D721Med (cell line): ENCODE measurements at regions not wholly inside any gene's neighbourhood (a gene's known extent, or its start where the extent isn't known, plus 50 kb on each side); places are given as distances from the start of the nearest gene placed in this dataset.

ENCODE experiments used
- DNase-seq: peaks from one replicate; pipeline ENCODE4 v3.0.0; 2011; ENCODE audit warnings: low spot score; ENCODE audit not compliant: insufficient read length
- FAIRE-seq: peaks from 2 replicates; lab custom pipeline; 2011; peaks lifted over from hg19 to GRCh38; lab: Jason Lieb, UNC
- CTCF ChIP-seq: IDR thresholded peaks from 2 replicates; pipeline ENCODE4 v1.5.1; 2012; ENCODE audit warnings: mild to moderate bottlenecking, control low read depth; ENCODE audit not compliant: insufficient read depth; ENCODE audit errors: missing control alignments

DNA sequence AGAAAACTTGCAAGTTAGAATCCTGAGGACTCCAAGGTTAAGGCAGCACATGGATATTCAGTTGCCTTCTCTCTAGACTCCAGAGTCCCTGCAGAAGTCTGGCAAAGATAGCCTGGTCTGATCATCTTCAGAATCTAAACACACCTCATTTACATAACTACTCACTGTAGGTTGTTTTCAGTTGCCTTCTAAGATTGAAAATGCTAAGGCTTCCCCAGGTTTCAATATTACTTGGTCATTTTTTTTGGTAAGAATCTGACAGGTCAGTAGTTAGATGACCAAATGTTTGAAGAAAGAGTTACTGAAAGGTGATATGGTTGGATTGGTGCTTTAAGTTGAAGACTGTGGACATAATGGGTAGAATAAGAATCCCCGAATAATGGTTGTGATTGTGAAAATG, 205.4 kb upstream of the KCNJ16 start:
- TF ChIP-seq CTCF = no peak
- no peak for DNase-seq
- no peak for FAIRE-seq

DNA sequence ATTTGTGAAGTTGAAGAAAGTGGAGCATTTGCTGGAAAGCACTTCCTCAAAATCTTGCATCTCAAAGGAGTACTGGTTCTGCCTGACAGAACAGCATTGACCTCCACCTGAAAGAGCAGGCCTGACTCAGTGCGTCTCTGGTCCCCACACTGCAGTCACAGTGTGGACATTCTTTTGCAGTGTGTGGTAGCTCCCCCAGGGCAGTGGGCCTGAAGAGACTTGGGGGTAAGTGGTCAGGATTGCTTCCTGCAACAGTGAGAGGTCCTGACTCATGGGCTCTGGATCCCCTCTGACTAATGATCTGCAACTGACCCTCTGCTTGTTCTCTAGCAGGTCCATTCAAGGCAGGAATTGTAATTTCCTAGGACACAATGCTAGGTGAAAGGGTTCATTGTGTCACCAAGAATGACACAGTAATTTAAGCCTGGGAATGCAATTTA, 204.9 kb upstream of the KCNJ16 start:
- no peak for DNase-seq
- no peak for FAIRE-seq
- TF ChIP-seq CTCF = no peak

- TF ChIP-seq CTCF = no peak
- FAIRE-seq (no peak), DNase-seq (no peak)
Observed at GRCh38 chr17:69870751-69871199, 204.2 kb upstream of the KCNJ16 start.

GRCh38 chr17:69871318-69871717, 203.7 kb upstream of the KCNJ16 start:
- TF ChIP-seq CTCF = no peak
- DNase-seq = no peak
- no peak for FAIRE-seq

DNA sequence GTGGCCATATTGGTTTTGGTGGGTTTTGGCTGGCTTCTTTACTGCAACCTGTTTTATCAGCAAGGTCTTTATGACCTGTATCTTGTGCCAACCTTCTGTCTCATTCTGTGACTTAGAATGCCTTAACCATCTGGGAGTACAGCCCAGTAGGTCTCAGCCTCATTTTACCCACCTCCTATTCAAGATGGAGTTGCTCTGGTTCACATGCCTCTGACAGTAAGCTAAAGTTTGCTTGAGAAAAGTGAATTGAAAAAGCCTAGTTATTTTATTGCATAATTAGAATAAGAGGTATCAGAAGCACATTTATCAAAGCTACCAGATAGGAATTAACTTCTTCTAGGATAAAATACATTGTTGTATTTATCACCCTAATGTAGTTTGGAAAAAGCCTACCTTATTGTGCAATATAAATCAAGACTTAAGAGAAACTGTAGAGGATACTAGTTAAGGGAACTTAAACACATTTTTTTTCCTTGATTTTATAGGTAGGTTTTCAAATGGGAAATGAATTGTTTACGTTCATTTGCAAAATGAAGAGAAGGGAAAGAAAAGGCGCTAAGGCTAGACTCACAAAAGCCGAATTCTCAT, 202.3 kb upstream of the KCNJ16 start:
- FAIRE-seq = no peak
- TF ChIP-seq CTCF = no peak
- no peak for DNase-seq

DNA sequence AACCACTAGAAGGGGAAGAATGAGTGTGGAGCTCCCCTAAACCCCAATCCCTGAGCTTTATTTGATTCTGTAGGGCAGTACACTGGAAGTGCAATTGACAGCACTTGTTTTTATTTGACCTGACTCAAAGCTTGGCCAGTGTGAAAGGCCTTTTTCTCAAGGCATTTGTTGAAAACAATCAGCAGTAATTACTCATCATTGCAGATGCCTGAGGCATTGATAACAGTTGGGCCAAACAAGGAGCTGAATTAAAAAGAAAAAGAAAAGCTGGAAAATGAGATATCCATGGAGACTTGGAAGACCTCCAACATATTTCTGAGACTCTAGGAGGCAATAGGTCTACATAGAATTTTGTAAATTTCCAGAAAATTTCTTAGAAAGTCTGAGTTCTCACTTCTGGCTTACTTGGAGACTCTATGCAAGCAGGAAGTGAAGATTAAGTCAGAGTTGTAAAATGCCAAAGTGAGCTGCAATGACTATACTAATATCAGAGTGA, 200.8 kb upstream of the KCNJ16 start:
- no peak for DNase-seq
- TF ChIP-seq CTCF = no peak
- no peak for FAIRE-seq

DNA sequence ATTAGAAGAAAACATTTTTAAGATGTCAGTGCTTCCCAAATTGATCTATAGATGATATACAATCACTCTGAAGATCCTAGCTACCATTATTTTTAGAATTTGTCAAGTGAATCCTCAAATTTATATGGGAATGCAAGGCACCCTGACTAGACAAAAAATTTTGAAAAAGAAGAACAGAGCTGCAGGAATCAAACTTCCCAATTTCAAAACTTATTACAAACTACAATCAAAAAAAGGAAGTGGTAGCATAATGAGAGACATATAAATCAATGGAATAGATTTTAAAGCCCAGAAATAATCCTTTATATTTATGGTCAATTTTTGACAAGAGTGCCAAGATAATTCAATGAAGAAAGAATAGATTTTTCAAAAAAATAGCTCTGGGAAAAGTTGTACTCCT, 198.3 kb upstream of the KCNJ16 start:
- TF ChIP-seq CTCF = no peak
- no peak for DNase-seq
- FAIRE-seq = no peak
